ENCODE measurements at regions not wholly inside any gene's neighbourhood (a gene's known extent, or its start where the extent isn't known, plus 50 kb on each side); places are given as distances from the start of the nearest gene placed in this dataset.

GRCh38 chr10:94052866-94053791 is 59.4 kb downstream of the PLCE1 start:
- no peak for TF ChIP-seq POLR2A (IDR thresholded peaks at IDR 0.05; ENCODE audit: low read depth, low read length)
- no peak for TF ChIP-seq POLR2AphosphoS5 (IDR thresholded peaks at IDR 0.05; ENCODE audit: low read depth, low read length)
- TF ChIP-seq TAF1 (IDR thresholded peaks at IDR 0.05; ENCODE audit: borderline replicate concordance, low read depth, low read length): no peak
